ENCODE measurements at regions not wholly inside any gene's neighbourhood (a gene's known extent, or its start where the extent isn't known, plus 50 kb on each side); places are given as distances from the start of the nearest gene placed in this dataset.

- DNase-seq = no peak
Observed at GRCh38 chr10:78630944-78631838, 437.6 kb upstream of the ZMIZ1 start.

- DNase-seq = no peak
Observed at GRCh38 chr10:78634389-78634815, 434.4 kb upstream of the ZMIZ1 start.

- no peak for DNase-seq
Observed at GRCh38 chr10:78634835-78635234, 433.9 kb upstream of the ZMIZ1 start.

GRCh38 chr10:78639629-78640028 lies 429.1 kb upstream of the ZMIZ1 start:
- DNase-seq = no peak

- no peak for DNase-seq
Observed at GRCh38 chr10:78640796-78641636, 427.8 kb upstream of the ZMIZ1 start.

GRCh38 chr10:78641693-78642092 lies 427.1 kb upstream of the ZMIZ1 start:
- DNase-seq = no peak

GRCh38 chr10:78642269-78642816 lies 426.4 kb upstream of the ZMIZ1 start:
- no peak for DNase-seq

- DNase-seq = no peak
Observed at GRCh38 chr10:78643513-78643912, 425.3 kb upstream of the ZMIZ1 start.

- DNase-seq = no peak
Observed at GRCh38 chr10:78644550-78644949, 424.2 kb upstream of the ZMIZ1 start.

- DNase-seq = no peak
Observed at GRCh38 chr10:78645169-78645686, 423.5 kb upstream of the ZMIZ1 start.

GRCh38 chr10:78645975-78646374 lies 422.8 kb upstream of the ZMIZ1 start:
- DNase-seq = no peak

- no peak for DNase-seq
Observed at GRCh38 chr10:78648256-78648860, 420.4 kb upstream of the ZMIZ1 start.

GRCh38 chr10:78649429-78649828 lies 419.3 kb upstream of the ZMIZ1 start:
- DNase-seq = no peak

GRCh38 chr10:78650122-78650521 lies 418.6 kb upstream of the ZMIZ1 start:
- no peak for DNase-seq

GRCh38 chr10:78651287-78651686 lies 417.5 kb upstream of the ZMIZ1 start:
- no peak for DNase-seq

- no peak for DNase-seq
Observed at GRCh38 chr10:78653555-78653954, 415.2 kb upstream of the ZMIZ1 start.

GRCh38 chr10:78654047-78654590 lies 414.6 kb upstream of the ZMIZ1 start:
- no peak for DNase-seq

- no peak for DNase-seq
Observed at GRCh38 chr10:78655979-78656378, 412.8 kb upstream of the ZMIZ1 start.

- no peak for DNase-seq
Observed at GRCh38 chr10:78656417-78657162, 412.2 kb upstream of the ZMIZ1 start.

- DNase-seq = peak; percentile 44
Observed at GRCh38 chr10:78657163-78657861, 411.5 kb upstream of the ZMIZ1 start.

GRCh38 chr10:78657862-78658165 lies 411.0 kb upstream of the ZMIZ1 start:
- DNase-seq = no peak

Data from CD4-positive, alpha-beta T cell treated with Interleukin-15 for 1 hour (primary cell).